ENCODE measurements at regions not wholly inside any gene's neighbourhood (a gene's known extent, or its start where the extent isn't known, plus 50 kb on each side); places are given as distances from the start of the nearest gene placed in this dataset.

DNA sequence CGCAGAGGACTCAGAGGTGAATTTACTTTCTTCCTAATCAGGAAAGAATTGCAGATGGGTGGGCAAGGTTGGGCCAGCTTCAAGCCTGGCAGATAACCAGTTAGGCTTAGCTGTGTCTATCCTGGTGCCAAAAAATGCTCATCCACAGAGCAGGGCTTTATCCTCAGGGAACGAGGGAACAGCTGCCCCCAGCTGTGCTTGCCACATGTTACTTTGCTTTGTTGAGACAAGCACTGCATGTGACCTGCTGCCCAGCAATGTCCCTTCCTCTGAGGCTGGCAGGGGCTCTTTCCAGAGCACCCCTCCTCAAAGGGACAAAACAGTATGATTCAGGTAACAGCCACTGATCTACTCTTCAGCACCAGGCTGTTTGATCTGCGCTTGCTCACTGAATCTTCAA lies 505.1 kb upstream of the USP24 start:
- Mint-ChIP-seq H3K4me3 (ENCODE audit: unreplicated experiment) (no peak overlapping the region), H3K9me3 (ENCODE audit: unreplicated experiment) (peaks cover 6% of the 10 kb centered on the region), H3K36me3 (ENCODE audit: unreplicated experiment) (no peaks in the 10 kb centered on the region), H3K27ac (ENCODE audit: unreplicated experiment) (no peak overlapping the region), H3K4me1 (ENCODE audit: low read depth, unreplicated experiment) (peaks cover 23% of the 10 kb centered on the region), H3K27me3 (ENCODE audit: unreplicated experiment) (no peaks in the 10 kb centered on the region)
- DNase-seq: peak; percentile 65
- TF ChIP-seq, protein P1, sequence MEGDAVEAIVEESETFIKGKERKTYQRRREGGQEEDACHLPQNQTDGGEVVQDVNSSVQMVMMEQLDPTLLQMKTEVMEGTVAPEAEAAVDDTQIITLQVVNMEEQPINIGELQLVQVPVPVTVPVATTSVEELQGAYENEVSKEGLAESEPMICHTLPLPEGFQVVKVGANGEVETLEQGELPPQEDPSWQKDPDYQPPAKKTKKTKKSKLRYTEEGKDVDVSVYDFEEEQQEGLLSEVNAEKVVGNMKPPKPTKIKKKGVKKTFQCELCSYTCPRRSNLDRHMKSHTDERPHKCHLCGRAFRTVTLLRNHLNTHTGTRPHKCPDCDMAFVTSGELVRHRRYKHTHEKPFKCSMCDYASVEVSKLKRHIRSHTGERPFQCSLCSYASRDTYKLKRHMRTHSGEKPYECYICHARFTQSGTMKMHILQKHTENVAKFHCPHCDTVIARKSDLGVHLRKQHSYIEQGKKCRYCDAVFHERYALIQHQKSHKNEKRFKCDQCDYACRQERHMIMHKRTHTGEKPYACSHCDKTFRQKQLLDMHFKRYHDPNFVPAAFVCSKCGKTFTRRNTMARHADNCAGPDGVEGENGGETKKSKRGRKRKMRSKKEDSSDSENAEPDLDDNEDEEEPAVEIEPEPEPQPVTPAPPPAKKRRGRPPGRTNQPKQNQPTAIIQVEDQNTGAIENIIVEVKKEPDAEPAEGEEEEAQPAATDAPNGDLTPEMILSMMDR (IDR thresholded peaks at IDR 0.05; ENCODE audit: partially characterized antibody, unreplicated experiment): no peak

DNA sequence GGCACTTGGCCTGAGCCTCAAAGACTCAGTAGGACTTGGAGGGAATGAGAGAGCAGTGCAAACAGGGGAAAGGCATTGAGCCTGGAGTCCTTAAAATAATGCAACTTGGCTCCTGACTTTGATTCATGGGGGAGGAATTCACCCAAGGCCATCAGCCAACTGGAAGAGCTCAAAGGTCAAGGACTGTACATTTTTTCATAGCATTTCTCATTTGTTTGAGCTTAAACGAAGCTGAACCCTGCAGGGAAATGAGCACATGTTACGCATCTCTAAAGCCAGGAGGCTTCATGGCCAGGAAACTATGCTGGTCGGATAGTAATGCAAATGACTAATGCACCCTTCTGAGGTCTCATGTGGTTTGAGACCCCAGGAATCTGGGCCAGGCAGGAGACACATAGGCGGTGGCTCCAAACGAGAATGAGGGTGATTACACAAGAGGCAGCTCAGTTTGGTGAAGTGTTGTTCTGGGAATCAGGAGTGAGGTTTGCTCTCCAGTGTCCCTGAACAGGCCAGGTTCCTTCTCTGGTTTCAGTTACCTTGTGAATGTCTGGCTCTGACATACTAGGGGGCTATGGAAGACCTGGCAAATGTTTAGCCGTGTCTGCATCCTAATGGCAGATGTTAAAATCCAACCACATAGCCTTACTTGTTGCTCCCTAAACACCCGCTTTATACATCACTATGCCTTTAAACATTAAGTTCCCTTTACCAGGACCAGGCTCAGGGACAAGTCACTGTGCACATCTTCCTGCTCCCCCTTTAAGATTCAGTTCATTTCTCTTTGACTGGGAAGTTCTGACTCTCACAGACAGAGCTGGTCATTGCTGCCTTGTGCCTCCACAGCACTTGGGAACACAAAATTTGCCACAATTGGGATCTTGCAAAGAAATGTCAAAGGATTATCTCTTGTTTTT lies 503.9 kb upstream of the USP24 start:
- Mint-ChIP-seq H3K36me3 (ENCODE audit: unreplicated experiment) (no peaks in the 10 kb centered on the region), H3K4me3 (ENCODE audit: unreplicated experiment) (no peak overlapping the region), H3K4me1 (ENCODE audit: low read depth, unreplicated experiment) (peaks cover 23% of the 10 kb centered on the region), H3K27ac (ENCODE audit: unreplicated experiment) (peak overlapping the region; percentile 4), H3K9me3 (ENCODE audit: unreplicated experiment) (peaks cover 6% of the 10 kb centered on the region), H3K27me3 (ENCODE audit: unreplicated experiment) (no peaks in the 10 kb centered on the region)
- TF ChIP-seq, protein P1 (IDR thresholded peaks at IDR 0.05; ENCODE audit: partially characterized antibody, unreplicated experiment): no peak
- DNase-seq: no peak

DNA sequence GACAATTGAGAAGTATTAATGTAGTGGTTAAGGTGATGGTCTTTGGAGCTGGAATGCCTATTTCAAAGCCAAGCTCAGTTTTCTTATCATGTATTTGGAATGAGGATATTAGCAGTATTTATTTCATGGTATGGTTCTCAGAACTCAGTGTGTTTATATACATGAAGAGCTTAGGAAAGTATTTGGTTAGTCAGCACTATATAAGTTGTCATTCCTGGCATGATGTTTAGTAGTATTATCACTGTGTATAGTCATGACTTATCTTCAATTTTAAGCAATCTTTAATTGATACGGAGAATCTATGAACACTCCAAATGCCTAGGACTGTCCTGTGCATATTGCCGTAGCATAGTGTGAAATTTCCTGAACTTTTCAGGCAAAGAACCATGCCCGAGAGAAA lies 501.9 kb upstream of the USP24 start:
- no peak overlapping the region for H3K4me3 Mint-ChIP-seq (ENCODE audit: unreplicated experiment)
- H3K27me3 Mint-ChIP-seq (ENCODE audit: unreplicated experiment): no peaks in the 10 kb centered on the region
- DNase-seq: no peak
- H3K27ac Mint-ChIP-seq (ENCODE audit: unreplicated experiment): no peak overlapping the region
- H3K9me3 Mint-ChIP-seq (ENCODE audit: unreplicated experiment): peaks cover 6% of the 10 kb centered on the region
- H3K36me3 Mint-ChIP-seq (ENCODE audit: unreplicated experiment): no peaks in the 10 kb centered on the region
- TF ChIP-seq, protein P1 (IDR thresholded peaks at IDR 0.05; ENCODE audit: partially characterized antibody, unreplicated experiment): no peak
- H3K4me1 Mint-ChIP-seq (ENCODE audit: low read depth, unreplicated experiment): peaks cover 23% of the 10 kb centered on the region

DNA sequence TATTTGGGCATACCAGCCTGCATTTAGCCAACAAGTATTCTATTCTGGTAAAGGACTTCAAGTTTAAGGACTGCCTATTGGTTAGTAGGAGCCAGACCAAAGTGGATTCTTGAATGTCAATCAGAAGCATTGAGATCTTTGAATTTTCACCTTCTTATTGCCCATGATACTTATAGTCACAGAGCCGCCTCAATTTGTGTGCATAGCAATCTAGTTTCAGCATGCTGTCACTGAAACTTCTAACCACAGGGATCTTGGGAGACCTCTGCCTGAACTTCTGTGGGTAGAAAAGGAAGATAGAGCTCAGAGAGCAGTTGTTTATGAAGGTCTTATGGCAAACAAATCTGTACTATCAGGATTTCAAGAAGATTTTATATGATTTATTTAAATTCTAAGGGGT lies 501.4 kb upstream of the USP24 start:
- peaks cover 6% of the 10 kb centered on the region for H3K9me3 Mint-ChIP-seq (ENCODE audit: unreplicated experiment)
- no peak overlapping the region for H3K4me3 Mint-ChIP-seq (ENCODE audit: unreplicated experiment)
- no peaks in the 10 kb centered on the region for H3K27me3 Mint-ChIP-seq (ENCODE audit: unreplicated experiment)
- no peak overlapping the region for H3K27ac Mint-ChIP-seq (ENCODE audit: unreplicated experiment)
- no peaks in the 10 kb centered on the region for H3K36me3 Mint-ChIP-seq (ENCODE audit: unreplicated experiment)
- peaks cover 23% of the 10 kb centered on the region for H3K4me1 Mint-ChIP-seq (ENCODE audit: low read depth, unreplicated experiment)
- TF ChIP-seq, protein P1 (IDR thresholded peaks at IDR 0.05; ENCODE audit: partially characterized antibody, unreplicated experiment): no peak
- no peak for DNase-seq

DNA sequence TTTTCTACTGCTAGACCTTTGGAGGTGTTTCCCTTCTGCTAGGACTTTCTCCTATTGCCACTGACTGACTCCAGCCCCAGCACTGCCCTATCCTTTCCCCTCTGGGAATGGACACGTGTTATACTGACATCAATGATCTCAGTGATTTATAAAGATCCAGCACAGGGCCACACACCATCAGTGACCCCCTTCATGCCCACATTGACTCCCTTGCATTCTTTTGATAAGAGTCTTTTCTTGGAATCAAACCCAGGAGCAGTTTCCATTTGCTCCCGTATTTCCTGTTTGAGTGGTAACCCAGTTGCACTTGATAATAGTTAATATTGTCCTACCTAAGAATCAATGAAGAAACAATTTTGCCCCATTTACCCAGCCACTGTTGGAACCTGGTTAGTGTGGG lies 501.0 kb upstream of the USP24 start:
- H3K27ac Mint-ChIP-seq (ENCODE audit: unreplicated experiment): no peak overlapping the region
- TF ChIP-seq, protein P1 (IDR thresholded peaks at IDR 0.05; ENCODE audit: partially characterized antibody, unreplicated experiment): no peak
- H3K9me3 Mint-ChIP-seq (ENCODE audit: unreplicated experiment): peaks cover 6% of the 10 kb centered on the region
- no peaks in the 10 kb centered on the region for H3K36me3 Mint-ChIP-seq (ENCODE audit: unreplicated experiment)
- no peak overlapping the region for H3K4me3 Mint-ChIP-seq (ENCODE audit: unreplicated experiment)
- DNase-seq: no peak
- H3K4me1 Mint-ChIP-seq (ENCODE audit: low read depth, unreplicated experiment): peaks cover 23% of the 10 kb centered on the region
- H3K27me3 Mint-ChIP-seq (ENCODE audit: unreplicated experiment): no peaks in the 10 kb centered on the region

Measured in glutamatergic neuron (in vitro differentiated cells).